ENCODE measurements at regions not wholly inside any gene's neighbourhood (a gene's known extent, or its start where the extent isn't known, plus 50 kb on each side); places are given as distances from the start of the nearest gene placed in this dataset.

- TF ChIP-seq, protein P1, sequence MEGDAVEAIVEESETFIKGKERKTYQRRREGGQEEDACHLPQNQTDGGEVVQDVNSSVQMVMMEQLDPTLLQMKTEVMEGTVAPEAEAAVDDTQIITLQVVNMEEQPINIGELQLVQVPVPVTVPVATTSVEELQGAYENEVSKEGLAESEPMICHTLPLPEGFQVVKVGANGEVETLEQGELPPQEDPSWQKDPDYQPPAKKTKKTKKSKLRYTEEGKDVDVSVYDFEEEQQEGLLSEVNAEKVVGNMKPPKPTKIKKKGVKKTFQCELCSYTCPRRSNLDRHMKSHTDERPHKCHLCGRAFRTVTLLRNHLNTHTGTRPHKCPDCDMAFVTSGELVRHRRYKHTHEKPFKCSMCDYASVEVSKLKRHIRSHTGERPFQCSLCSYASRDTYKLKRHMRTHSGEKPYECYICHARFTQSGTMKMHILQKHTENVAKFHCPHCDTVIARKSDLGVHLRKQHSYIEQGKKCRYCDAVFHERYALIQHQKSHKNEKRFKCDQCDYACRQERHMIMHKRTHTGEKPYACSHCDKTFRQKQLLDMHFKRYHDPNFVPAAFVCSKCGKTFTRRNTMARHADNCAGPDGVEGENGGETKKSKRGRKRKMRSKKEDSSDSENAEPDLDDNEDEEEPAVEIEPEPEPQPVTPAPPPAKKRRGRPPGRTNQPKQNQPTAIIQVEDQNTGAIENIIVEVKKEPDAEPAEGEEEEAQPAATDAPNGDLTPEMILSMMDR (conservative IDR thresholded peaks at IDR 0.05; ENCODE audit: low read depth, low read length) = no peak
- no peak for TF ChIP-seq EZH2 (IDR thresholded peaks at IDR 0.05; ENCODE audit: borderline replicate concordance, low read depth, low read length, poor library complexity, severe bottlenecking)
Observed at GRCh38 chr22:26904483-26904882, 247.1 kb downstream of the MIAT start.

Measured in A673 (cell line).